ENCODE measurements at regions not wholly inside any gene's neighbourhood (a gene's known extent, or its start where the extent isn't known, plus 50 kb on each side); places are given as distances from the start of the nearest gene placed in this dataset.

DNA sequence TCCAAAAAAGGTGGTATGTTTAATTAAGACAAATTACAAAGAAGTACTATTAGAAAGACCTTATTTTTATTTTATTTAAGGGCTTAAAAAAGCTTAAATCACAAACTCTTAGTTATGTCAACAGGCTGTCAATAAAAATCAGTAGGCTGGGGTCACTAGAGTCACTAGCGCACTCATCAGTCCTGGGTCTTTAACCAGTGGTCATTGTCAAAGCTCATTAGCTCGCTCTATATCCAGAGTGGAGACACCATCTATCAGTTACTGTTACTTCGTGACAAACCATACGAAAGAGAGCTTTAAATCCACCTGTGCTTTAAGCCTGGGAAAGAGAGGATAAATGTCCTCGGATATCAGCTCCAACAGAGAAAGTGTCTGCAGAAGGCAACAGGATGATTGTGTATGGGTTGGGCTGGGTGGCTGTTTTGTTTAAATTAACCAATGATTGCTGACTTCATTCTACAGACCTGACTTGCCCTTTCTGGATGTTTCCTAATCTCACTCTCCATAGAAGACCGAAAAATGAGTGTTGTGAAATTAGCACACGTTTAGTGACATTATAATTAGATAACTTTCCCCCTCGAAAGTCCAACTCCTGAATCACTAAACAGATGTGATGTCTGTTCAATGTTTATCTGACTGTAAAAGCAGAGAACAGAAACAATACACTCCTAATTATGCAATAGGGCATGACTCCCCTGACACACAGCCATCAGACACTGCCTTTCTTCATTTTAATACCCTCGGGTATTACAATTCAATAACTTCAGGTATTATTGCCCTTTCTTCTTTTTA is 123.6 kb upstream of the TNPO1 start:
- Histone ChIP-seq H3K9me3 (ENCODE audit: control insufficient read depth, insufficient read depth, low read length) (no peaks in the 10 kb centered on the region), H3K27ac (ENCODE audit: low read depth, low read length) (no peak overlapping the region), H3K4me3 (ENCODE audit: low read length) (no peak overlapping the region), H3K4me2 (ENCODE audit: low read length) (no peak overlapping the region), H3K9me2 (replicated peaks; ENCODE audit: control insufficient read depth, low read length) (no peaks in the 10 kb centered on the region), H3K4me1 (ENCODE audit: control insufficient read depth, low read length) (no peaks in the 10 kb centered on the region), H3K36me3 (ENCODE audit: control insufficient read depth, low read length) (no peaks in the 10 kb centered on the region), H3K27me3 (ENCODE audit: control insufficient read depth, low read length) (no peaks in the 10 kb centered on the region), H4K20me1 (ENCODE audit: control insufficient read depth, insufficient read depth, low read depth, low read length) (no peaks in the 10 kb centered on the region), H3K79me2 (ENCODE audit: control insufficient read depth, low read length) (no peaks in the 10 kb centered on the region), H3F3A (ENCODE audit: control insufficient read depth, insufficient read depth) (no peaks in the 10 kb centered on the region)
- no peak for TF ChIP-seq EZH2phosphoT487 (IDR thresholded peaks at IDR 0.05; ENCODE audit: borderline replicate concordance, low read length)
- TF ChIP-seq, protein P1, sequence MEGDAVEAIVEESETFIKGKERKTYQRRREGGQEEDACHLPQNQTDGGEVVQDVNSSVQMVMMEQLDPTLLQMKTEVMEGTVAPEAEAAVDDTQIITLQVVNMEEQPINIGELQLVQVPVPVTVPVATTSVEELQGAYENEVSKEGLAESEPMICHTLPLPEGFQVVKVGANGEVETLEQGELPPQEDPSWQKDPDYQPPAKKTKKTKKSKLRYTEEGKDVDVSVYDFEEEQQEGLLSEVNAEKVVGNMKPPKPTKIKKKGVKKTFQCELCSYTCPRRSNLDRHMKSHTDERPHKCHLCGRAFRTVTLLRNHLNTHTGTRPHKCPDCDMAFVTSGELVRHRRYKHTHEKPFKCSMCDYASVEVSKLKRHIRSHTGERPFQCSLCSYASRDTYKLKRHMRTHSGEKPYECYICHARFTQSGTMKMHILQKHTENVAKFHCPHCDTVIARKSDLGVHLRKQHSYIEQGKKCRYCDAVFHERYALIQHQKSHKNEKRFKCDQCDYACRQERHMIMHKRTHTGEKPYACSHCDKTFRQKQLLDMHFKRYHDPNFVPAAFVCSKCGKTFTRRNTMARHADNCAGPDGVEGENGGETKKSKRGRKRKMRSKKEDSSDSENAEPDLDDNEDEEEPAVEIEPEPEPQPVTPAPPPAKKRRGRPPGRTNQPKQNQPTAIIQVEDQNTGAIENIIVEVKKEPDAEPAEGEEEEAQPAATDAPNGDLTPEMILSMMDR (IDR thresholded peaks at IDR 0.05; ENCODE audit: low read depth, low read length, poor library complexity, severe bottlenecking) = no peak

DNA sequence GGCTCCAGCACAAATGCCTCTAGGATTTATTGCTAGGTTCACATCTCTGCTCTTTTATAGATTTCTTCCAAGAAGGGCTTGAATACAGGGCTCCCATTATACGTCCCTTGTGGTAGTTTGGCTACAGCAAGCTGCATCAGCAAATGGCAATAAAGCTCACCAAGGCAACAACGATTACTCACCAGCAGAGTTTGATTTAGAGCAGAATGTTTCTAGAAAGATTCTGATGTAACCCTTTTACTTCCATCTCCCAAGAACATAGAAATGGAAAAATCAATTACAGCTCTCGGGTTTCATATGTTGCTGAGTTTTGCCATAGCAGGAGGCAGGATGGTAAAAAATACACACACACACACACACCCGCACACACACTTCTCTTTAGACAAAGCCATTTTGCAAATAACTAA is 124.2 kb upstream of the TNPO1 start:
- H3K36me3 ChIP-seq (ENCODE audit: control insufficient read depth, low read length) = no peaks in the 10 kb centered on the region
- no peaks in the 10 kb centered on the region for H3F3A ChIP-seq (ENCODE audit: control insufficient read depth, insufficient read depth)
- no peaks in the 10 kb centered on the region for H3K79me2 ChIP-seq (ENCODE audit: control insufficient read depth, low read length)
- no peaks in the 10 kb centered on the region for H3K27me3 ChIP-seq (ENCODE audit: control insufficient read depth, low read length)
- H3K4me1 ChIP-seq (ENCODE audit: control insufficient read depth, low read length) = no peaks in the 10 kb centered on the region
- no peak overlapping the region for H3K4me3 ChIP-seq (ENCODE audit: low read length)
- TF ChIP-seq EZH2phosphoT487 (IDR thresholded peaks at IDR 0.05; ENCODE audit: borderline replicate concordance, low read length) = no peak
- TF ChIP-seq, protein P1 (IDR thresholded peaks at IDR 0.05; ENCODE audit: low read depth, low read length, poor library complexity, severe bottlenecking) = no peak
- H3K27ac ChIP-seq (ENCODE audit: low read depth, low read length) = no peak overlapping the region
- H3K4me2 ChIP-seq (ENCODE audit: low read length) = no peak overlapping the region
- no peaks in the 10 kb centered on the region for H3K9me3 ChIP-seq (ENCODE audit: control insufficient read depth, insufficient read depth, low read length)
- H3K9me2 ChIP-seq (replicated peaks; ENCODE audit: control insufficient read depth, low read length) = no peaks in the 10 kb centered on the region
- H4K20me1 ChIP-seq (ENCODE audit: control insufficient read depth, insufficient read depth, low read depth, low read length) = no peaks in the 10 kb centered on the region

- Histone ChIP-seq H3K9me3 (ENCODE audit: control insufficient read depth, insufficient read depth, low read length) (no peaks in the 10 kb centered on the region), H3K9me2 (replicated peaks; ENCODE audit: control insufficient read depth, low read length) (no peaks in the 10 kb centered on the region), H3F3A (ENCODE audit: control insufficient read depth, insufficient read depth) (no peaks in the 10 kb centered on the region), H3K27ac (ENCODE audit: low read depth, low read length) (no peak overlapping the region), H3K4me2 (ENCODE audit: low read length) (no peak overlapping the region), H3K27me3 (ENCODE audit: control insufficient read depth, low read length) (no peaks in the 10 kb centered on the region), H3K4me3 (ENCODE audit: low read length) (no peak overlapping the region), H3K4me1 (ENCODE audit: control insufficient read depth, low read length) (no peaks in the 10 kb centered on the region), H3K79me2 (ENCODE audit: control insufficient read depth, low read length) (no peaks in the 10 kb centered on the region), H4K20me1 (ENCODE audit: control insufficient read depth, insufficient read depth, low read depth, low read length) (no peaks in the 10 kb centered on the region), H3K36me3 (ENCODE audit: control insufficient read depth, low read length) (no peaks in the 10 kb centered on the region)
- no peak for TF ChIP-seq EZH2phosphoT487 (IDR thresholded peaks at IDR 0.05; ENCODE audit: borderline replicate concordance, low read length)
- TF ChIP-seq, protein P1 (IDR thresholded peaks at IDR 0.05; ENCODE audit: low read depth, low read length, poor library complexity, severe bottlenecking) = no peak
Observed at GRCh38 chr5:72691751-72692150, 124.7 kb upstream of the TNPO1 start.
